Stimulated activated CD4-positive, alpha-beta T cell treated with anti-CD3 and anti-CD28 coated beads, TNF-alpha, amount 100 ng/mL, for 48 hours (primary cell): ENCODE measurements at regions not wholly inside any gene's neighbourhood (a gene's known extent, or its start where the extent isn't known, plus 50 kb on each side); places are given as distances from the start of the nearest gene placed in this dataset.
"Not testable (repeated sequence)": the region's sequence is repeated elsewhere in the genome, so short reads cannot be mapped to it uniquely, and the experiment has no call there.

Experiments
- DNase-seq, 3 donors: peaks; one replicate each; pipeline ENCODE4 v3.0.0-alpha.2; 2020; ENCODE audit warnings: low read depth in 3 of 3

DNA sequence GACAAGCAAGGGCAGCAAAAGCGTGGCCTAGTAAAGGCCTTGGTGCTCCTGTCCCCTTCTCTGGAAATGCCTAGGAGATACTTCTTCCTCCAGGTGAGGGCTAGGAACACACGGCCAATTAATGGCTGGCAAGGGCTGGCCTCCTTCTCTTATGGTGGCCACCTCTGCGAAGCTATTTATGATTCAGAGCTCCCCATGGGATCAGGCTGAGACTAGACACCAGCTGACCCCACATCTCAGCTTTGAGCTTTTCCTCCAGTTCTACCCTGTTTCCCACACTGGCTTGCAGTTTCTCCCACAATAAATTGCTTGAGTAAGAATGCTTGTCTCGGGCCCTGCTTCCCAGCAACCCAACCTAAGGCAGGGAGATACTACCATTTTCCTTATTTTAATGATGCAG is 53.7 kb downstream of the CAMK2N1 start:
- DNase-seq, result no peak

DNA sequence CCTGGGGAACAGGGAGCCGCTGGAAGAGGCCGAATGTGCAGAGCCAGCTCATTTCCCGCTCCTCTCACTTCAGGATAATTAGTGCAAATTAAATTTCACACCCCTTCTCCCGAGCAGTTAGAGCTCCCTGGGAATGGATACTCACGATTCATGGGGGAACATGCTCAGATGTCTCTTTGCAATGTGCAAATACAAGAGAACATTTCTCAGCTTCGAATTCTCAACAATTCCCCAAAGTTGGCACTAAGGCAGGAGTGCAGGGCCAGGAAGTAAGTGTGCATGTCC is 54.9 kb downstream of the CAMK2N1 start:
- no peak for DNase-seq

GRCh38 chr1:20430355-20431175 is 55.4 kb downstream of the CAMK2N1 start:
- DNase-seq, result peak; percentile 16 to 37 (median 28)

GRCh38 chr1:20429296-20429695 is 56.7 kb downstream of the CAMK2N1 start:
- no peak for DNase-seq

- no peak for DNase-seq
These were observed 57.2 kb downstream of the CAMK2N1 start for GRCh38 chr1:20428841-20429240.

DNA sequence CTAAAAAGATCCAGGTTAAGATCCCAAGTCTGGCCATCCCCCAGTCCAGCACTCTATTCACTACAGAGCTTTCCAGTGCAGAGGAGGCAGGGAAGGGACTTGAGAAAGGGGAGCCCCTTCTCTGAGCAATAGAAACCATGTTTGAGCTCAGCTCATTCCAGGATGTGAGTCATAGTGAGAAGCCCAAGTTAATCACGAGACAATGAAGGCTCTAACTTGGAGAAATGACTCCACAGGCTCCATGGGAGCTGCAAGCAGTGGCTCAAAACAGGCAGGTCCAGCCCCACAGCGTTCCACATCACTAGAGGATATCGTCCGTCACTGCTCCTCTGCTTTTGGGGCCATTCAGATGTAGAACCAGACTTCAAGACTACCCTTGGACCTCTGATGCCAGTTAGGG is 59.1 kb downstream of the CAMK2N1 start:
- DNase-seq, result no peak

GRCh38 chr1:20426371-20426770 is 59.6 kb downstream of the CAMK2N1 start:
- DNase-seq, result no peak

- DNase-seq, result no peak
These were observed 60.4 kb downstream of the CAMK2N1 start for GRCh38 chr1:20425622-20426021.

DNA sequence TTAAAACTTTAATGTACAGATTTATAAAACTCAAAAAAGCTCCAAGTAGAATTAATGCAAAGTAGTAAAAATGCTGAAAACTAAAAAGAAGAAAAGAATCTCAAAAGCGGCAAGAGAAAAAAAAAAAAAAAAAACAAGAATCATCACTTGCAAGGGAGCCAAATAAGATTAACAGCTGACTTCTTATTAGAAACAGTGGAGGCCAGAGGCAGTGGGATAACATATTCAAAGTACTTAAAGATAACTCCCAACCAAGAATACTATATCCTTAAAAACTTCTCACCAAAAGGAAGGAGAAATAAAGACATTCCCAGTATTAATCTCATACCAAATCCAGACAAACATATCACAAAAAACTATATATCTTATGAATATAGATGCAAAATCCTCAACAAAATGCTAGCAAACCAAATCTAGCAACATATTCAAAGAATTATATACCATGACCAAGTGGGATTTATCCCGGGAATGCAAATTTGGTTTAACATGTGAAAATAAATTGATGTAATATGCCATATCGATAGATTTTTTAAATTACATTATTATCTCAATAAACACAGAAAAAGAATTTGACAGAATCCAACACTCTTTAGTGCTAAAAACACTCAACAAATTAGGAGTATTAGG is 62.7 kb downstream of the CAMK2N1 start:
- DNase-seq, result no peak

- no peak for DNase-seq
These were observed 64.6 kb downstream of the CAMK2N1 start for GRCh38 chr1:20421441-20421840.

DNA sequence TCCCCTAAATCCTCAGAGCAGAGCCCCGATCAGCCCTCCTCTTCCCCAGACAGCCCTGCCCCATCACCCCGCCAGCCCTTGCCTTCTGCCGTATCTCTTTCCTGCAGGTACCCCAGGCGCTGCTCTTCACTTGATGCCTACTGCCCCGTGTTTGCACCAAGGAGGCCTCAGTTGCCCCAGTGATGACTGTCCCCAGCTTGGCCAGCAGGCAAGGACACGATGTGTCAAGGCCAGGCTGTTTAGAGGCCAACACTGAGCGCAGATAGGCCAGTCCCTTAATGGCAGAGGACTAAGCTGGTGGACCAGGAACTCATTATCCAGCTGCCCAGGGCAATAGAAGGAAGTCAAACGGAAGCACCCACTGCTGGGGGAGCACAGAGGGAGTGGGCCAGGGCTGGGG is 68.4 kb downstream of the CAMK2N1 start:
- no peak for DNase-seq

- no peak for DNase-seq
These were observed 69.3 kb downstream of the CAMK2N1 start for GRCh38 chr1:20416706-20417105.

GRCh38 chr1:20413776-20414140 is 72.3 kb downstream of the CAMK2N1 start:
- no peak for DNase-seq

GRCh38 chr1:20413136-20413775 is 72.8 kb downstream of the CAMK2N1 start:
- no peak for DNase-seq

GRCh38 chr1:20411196-20411980 is 74.6 kb downstream of the CAMK2N1 start:
- DNase-seq, result peak in 2 of 3 donors; percentile 3 to 27

DNA sequence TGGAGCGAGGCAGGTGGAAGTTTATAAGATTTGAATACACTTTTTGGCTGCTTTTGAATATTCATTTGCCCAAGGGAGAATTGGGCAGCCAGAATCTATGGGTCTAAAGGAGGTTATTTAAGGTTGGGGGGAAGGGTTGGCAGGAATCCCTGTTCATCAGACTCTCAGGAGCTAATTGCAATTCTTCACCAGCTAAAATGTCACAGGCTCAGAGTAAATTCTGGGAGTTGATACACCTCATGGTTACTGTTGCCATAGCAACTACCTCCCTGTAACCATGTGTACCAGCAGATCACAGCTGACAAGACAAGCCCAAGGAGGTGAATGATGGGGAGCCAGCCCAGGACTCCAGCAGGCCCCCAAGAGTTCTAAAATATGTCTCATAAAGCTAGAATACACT is 75.5 kb downstream of the CAMK2N1 start:
- no peak for DNase-seq

- DNase-seq, result no peak
These were observed 76.0 kb downstream of the CAMK2N1 start for GRCh38 chr1:20409971-20410370.

GRCh38 chr1:20409012-20409411 is 77.0 kb downstream of the CAMK2N1 start:
- no peak for DNase-seq

DNA sequence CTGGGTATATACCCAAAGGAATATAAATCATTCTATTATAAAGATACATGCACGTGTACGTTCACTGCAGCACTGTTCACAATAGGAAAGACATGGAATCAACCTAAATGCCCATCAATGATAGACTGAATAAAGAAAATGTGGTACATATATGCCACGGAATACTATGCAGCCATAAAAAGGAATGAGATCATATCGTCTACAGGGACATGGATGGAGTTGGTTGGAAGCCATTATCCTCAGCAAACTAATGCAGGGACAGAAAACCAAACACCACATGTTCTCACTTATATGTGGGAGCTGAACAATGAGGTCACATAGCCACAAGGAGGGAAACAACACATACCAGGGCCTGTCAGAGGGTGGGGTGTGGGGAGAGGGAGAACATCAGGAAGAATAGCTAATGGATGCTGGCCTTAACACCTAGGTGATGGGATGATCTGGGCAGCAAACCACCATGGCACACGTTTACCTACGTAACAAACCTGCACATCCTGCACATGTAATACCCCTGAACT is 77.8 kb downstream of the CAMK2N1 start:
- not testable (repeated sequence) for DNase-seq

DNA sequence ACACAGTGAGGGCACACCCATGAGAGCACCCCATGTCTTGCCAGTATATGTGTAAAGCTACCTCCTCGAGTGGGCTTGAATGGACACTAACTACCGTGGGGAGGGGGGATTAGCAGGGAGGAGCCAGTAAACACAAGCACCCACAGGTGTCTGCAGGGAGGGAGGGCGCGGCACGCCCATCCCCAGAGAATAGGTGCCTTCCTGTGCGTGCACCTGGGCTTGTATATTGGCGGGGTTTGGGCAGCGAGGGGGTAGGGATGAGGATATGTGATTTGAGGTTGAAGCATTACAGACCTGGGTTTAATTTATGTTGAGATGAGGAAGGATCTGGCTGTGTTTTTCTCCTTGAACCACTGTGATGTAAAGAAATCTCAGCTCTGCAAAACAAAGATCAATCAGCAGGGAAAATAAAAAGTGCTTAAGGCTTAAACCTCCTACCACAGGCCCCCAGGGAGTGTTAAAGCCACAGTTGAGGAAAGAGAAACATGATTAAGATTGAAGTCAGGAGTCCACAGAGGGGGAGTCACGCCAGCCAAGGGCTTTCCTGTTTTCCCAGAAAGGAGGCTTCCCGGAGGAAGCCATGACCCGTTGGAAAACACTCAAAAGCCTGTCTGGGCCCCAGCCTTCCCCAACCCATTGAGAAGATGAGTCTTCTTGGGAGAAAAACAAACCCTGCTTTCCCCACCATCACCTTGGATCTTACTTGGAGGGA is 80.0 kb downstream of the CAMK2N1 start:
- DNase-seq, result no peak

GRCh38 chr1:20405051-20405754 is 80.8 kb downstream of the CAMK2N1 start:
- no peak for DNase-seq
